H1 (cell line): ENCODE measurements at regions not wholly inside any gene's neighbourhood (a gene's known extent, or its start where the extent isn't known, plus 50 kb on each side); places are given as distances from the start of the nearest gene placed in this dataset.

Experiments used
- BRCA1 ChIP-seq: IDR thresholded peaks from 2 replicates; pipeline ENCODE4 v1.6.1; 2012; ENCODE audit warnings: low read depth, low read length, improper control_type of control experiment
- CHD7 ChIP-seq: fragments of 300-600 bp; sonication (generic); IDR thresholded peaks from 2 replicates; pipeline ENCODE4 v1.7.1; 2012; ENCODE audit warnings: low read length, moderate library complexity, mild to moderate bottlenecking, inconsistent platforms; ENCODE audit not compliant: insufficient replicate concordance
- HDAC6 ChIP-seq: IDR thresholded peaks from one replicate; pipeline ENCODE4 v1.7.1; 2012; ENCODE audit warnings: low read depth, mild to moderate bottlenecking, inconsistent platforms, low read length, moderate library complexity
- NRF1 ChIP-seq: IDR thresholded peaks from 2 replicates; pipeline ENCODE4 v1.6.1; 2011; ENCODE audit warnings: mild to moderate bottlenecking, low read depth, low read length, improper control_type of control experiment
- SP1 ChIP-seq: IDR thresholded peaks from 2 replicates; pipeline ENCODE4 v1.6.1; 2011; ENCODE audit warnings: low read depth, low read length

GRCh38 chr16:59859676-59860402 is 1125.7 kb upstream of the GOT2 start (continued):
- no peak for TF ChIP-seq CHD7
- TF ChIP-seq SP1: no peak
- TF ChIP-seq HDAC6: no peak
- TF ChIP-seq BRCA1: no peak
- TF ChIP-seq NRF1: no peak
- TF ChIP-seq, all 59 proteins: peak for 1
